GM21447 (cell line): ENCODE measurements at regions not wholly inside any gene's neighbourhood (a gene's known extent, or its start where the extent isn't known, plus 50 kb on each side); places are given as distances from the start of the nearest gene placed in this dataset.

Source experiments
- ATAC-seq: cut with Tn5 transposase; IDR thresholded peaks from one replicate; pipeline ENCODE4 v1.9.1; 2021; ENCODE audit not compliant: unreplicated experiment

- ATAC-seq: no peak
These were observed 178.7 kb downstream of the EN1 start for GRCh38 chr2:118668431-118669424.

- ATAC-seq: no peak
These were observed 179.5 kb downstream of the EN1 start for GRCh38 chr2:118667964-118668363.

GRCh38 chr2:118667348-118667747 is 180.1 kb downstream of the EN1 start:
- no peak for ATAC-seq

GRCh38 chr2:118665784-118666529 is 181.5 kb downstream of the EN1 start:
- ATAC-seq: no peak

- ATAC-seq: no peak
These were observed 186.3 kb downstream of the EN1 start for GRCh38 chr2:118661179-118661578.

- ATAC-seq: no peak
These were observed 188.8 kb downstream of the EN1 start for GRCh38 chr2:118658596-118659198.

GRCh38 chr2:118657466-118657865 is 190.0 kb downstream of the EN1 start:
- ATAC-seq: no peak

- ATAC-seq: no peak
These were observed 192.5 kb downstream of the EN1 start for GRCh38 chr2:118654945-118655344.

GRCh38 chr2:118650327-118650726 is 197.1 kb downstream of the EN1 start:
- ATAC-seq: no peak

- no peak for ATAC-seq
These were observed 201.6 kb downstream of the EN1 start for GRCh38 chr2:118645876-118646275.

GRCh38 chr2:118644190-118644589 is 203.3 kb downstream of the EN1 start:
- no peak for ATAC-seq

- no peak for ATAC-seq
These were observed 204.2 kb downstream of the EN1 start for GRCh38 chr2:118643294-118643693.

- no peak for ATAC-seq
These were observed 204.9 kb downstream of the EN1 start for GRCh38 chr2:118642501-118642900.

GRCh38 chr2:118641711-118642110 is 205.7 kb downstream of the EN1 start:
- ATAC-seq: no peak

GRCh38 chr2:118639371-118639770 is 208.1 kb downstream of the EN1 start:
- ATAC-seq: no peak

GRCh38 chr2:118638453-118638852 is 209.0 kb downstream of the EN1 start:
- ATAC-seq: no peak

GRCh38 chr2:118635891-118636290 is 211.6 kb downstream of the EN1 start:
- ATAC-seq: no peak

- ATAC-seq: no peak
These were observed 212.6 kb downstream of the EN1 start for GRCh38 chr2:118634876-118635275.

- ATAC-seq: no peak
These were observed 214.0 kb downstream of the EN1 start for GRCh38 chr2:118633371-118634018.

GRCh38 chr2:118632921-118633320 is 214.5 kb downstream of the EN1 start:
- ATAC-seq: no peak

- ATAC-seq: no peak
These were observed 220.3 kb downstream of the EN1 start for GRCh38 chr2:118627156-118627555.
